ENCODE measurements at regions not wholly inside any gene's neighbourhood (a gene's known extent, or its start where the extent isn't known, plus 50 kb on each side); places are given as distances from the start of the nearest gene placed in this dataset.

- DNase-seq (ENCODE audit: low read depth), result no peak
- TF ChIP-seq, protein P1, sequence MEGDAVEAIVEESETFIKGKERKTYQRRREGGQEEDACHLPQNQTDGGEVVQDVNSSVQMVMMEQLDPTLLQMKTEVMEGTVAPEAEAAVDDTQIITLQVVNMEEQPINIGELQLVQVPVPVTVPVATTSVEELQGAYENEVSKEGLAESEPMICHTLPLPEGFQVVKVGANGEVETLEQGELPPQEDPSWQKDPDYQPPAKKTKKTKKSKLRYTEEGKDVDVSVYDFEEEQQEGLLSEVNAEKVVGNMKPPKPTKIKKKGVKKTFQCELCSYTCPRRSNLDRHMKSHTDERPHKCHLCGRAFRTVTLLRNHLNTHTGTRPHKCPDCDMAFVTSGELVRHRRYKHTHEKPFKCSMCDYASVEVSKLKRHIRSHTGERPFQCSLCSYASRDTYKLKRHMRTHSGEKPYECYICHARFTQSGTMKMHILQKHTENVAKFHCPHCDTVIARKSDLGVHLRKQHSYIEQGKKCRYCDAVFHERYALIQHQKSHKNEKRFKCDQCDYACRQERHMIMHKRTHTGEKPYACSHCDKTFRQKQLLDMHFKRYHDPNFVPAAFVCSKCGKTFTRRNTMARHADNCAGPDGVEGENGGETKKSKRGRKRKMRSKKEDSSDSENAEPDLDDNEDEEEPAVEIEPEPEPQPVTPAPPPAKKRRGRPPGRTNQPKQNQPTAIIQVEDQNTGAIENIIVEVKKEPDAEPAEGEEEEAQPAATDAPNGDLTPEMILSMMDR (conservative IDR thresholded peaks at IDR 0.05; ENCODE audit: low read length), result no peak
- H3K4me3 ChIP-seq (ENCODE audit: low read length), result no peak overlapping the region
These were observed 576.2 kb downstream of the METTL4 start for GRCh38 chr18:1995041-1995612.

DNA sequence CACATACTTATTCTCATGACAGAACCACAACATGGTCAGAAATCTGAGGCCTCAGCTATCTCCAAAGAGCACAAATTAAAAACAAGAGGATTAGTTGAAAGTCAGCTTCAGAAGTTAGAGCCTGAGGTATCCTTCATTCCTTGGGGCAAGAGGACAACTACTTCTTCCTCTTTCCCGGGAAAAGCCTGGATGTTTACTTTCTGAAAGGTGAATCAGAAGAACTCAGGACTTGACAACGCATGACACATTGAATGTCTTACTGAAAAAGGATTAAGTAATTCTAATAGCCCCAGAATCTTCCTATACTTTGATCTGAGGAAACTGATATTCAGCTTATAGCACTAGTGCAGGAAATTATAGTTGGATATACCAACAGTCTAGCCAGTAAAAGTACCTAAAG lies 573.2 kb downstream of the METTL4 start:
- DNase-seq (ENCODE audit: low read depth), result no peak
- no peak overlapping the region for H3K4me3 ChIP-seq (ENCODE audit: low read length)
- TF ChIP-seq, protein P1 (conservative IDR thresholded peaks at IDR 0.05; ENCODE audit: low read length), result no peak

DNA sequence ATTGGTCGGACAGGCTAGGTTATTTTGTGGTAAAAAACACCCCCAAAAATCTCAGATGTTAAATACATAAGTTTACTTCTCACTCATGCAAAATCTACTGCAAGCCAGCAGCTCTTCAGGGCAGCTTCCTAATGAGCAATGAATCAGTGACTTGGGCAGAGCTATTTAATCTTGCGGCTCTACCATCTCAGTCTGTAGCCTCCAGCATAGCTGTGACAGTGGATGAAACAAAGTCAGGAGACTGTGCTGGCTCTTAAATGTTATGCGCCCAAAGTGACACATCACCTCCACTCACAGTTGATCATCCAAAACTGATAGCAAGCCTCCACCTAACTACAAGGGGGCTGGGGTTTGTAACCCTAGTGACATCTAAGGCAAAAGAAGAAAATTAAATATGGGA lies 571.9 kb downstream of the METTL4 start:
- TF ChIP-seq, protein P1 (conservative IDR thresholded peaks at IDR 0.05; ENCODE audit: low read length), result no peak
- H3K4me3 ChIP-seq (ENCODE audit: low read length), result no peak overlapping the region
- DNase-seq (ENCODE audit: low read depth), result no peak

DNA sequence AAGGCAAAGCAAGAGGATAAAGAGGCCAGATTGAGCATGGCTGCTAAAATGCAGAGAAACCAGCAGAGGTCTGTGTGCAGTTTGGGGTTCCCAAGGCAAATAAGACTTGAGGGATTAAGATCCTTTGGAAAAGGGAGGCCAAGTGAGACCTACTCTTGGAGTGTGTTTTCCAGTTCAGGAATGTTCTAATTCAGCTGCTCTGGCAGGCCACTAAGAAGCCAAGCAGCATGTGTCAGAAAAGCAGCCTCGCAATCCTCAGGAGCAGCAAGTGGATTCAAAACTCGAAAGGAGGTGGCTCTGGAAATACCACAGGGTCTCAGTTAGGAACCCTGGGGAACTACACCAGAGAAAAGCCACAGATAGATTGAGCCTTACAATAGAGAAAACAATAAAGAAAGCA lies 569.2 kb downstream of the METTL4 start:
- DNase-seq (ENCODE audit: low read depth), result no peak
- TF ChIP-seq, protein P1 (conservative IDR thresholded peaks at IDR 0.05; ENCODE audit: low read length), result no peak
- H3K4me3 ChIP-seq (ENCODE audit: low read length), result no peak overlapping the region

DNA sequence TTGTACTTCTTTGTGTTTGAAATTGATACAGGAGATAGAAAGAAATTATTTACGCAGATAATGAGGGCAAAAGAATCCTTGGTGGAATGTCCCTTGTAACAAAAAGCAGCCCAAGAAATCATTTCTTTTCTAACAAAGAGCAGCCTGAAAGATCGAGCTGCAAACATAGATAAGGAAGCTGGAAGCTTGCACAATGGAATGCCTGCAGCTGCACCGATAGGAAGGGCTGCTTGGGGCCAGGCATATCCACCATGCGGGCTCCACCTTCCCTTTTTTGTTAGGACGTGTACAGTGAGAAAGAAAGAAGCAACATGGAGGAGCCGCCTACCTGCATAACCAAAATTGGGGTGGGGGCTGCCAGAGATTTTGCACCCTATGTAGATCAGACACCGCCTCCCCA lies 568.7 kb downstream of the METTL4 start:
- H3K4me3 ChIP-seq (ENCODE audit: low read length), result no peak overlapping the region
- no peak for DNase-seq (ENCODE audit: low read depth)
- TF ChIP-seq, protein P1 (conservative IDR thresholded peaks at IDR 0.05; ENCODE audit: low read length), result no peak

DNA sequence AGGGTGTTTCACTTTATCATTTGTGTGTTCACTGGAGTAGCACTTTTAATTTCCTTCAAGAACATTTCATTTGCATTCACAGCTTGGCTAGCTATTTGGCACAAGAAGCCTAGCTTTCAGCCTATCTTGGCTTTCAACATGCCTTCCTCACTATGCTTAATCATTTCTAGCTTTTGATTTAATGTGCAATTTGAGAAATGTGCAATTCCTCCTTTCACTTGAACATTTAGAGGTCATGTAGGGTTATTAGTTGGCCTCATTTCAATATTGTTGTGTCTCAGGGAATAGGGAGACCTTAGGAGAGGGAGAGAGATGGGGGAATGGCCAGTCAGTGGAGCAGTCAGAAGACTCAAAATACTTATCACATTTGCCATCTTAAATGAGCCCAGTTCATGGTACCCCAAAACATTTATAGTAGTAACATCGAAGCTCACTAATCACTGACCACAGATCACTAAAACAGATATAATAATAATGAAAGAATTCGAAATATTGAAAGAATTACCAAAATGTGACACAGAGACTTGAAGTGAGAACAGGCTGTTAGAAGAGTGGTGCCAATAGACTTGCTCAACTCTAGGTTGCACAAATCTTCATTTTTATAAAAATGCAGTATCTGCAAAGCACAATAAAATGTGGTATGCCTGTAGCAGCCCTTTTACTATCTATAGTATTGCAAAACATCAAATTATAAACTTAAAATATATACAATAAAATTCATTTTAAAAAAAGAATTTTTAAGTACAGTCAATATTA lies 561.2 kb downstream of the METTL4 start:
- no peak overlapping the region for H3K4me3 ChIP-seq (ENCODE audit: low read length)
- TF ChIP-seq, protein P1 (conservative IDR thresholded peaks at IDR 0.05; ENCODE audit: low read length), result no peak
- DNase-seq (ENCODE audit: low read depth), result peak; percentile 12

- no peak for DNase-seq (ENCODE audit: low read depth)
- H3K4me3 ChIP-seq (ENCODE audit: low read length), result no peak overlapping the region
- TF ChIP-seq, protein P1 (conservative IDR thresholded peaks at IDR 0.05; ENCODE audit: low read length), result no peak
These were observed 544.3 kb downstream of the METTL4 start for GRCh38 chr18:2027016-2027415.

All from AG10803 (cell line).